Pulmonary artery endothelial cell (primary cell): ENCODE measurements at regions not wholly inside any gene's neighbourhood (a gene's known extent, or its start where the extent isn't known, plus 50 kb on each side); places are given as distances from the start of the nearest gene placed in this dataset.

Experiments
- DNase-seq: peaks from one replicate; pipeline ENCODE4 v3.0.0-alpha.2; 2011; ENCODE audit warnings: low read depth, low spot score

DNA sequence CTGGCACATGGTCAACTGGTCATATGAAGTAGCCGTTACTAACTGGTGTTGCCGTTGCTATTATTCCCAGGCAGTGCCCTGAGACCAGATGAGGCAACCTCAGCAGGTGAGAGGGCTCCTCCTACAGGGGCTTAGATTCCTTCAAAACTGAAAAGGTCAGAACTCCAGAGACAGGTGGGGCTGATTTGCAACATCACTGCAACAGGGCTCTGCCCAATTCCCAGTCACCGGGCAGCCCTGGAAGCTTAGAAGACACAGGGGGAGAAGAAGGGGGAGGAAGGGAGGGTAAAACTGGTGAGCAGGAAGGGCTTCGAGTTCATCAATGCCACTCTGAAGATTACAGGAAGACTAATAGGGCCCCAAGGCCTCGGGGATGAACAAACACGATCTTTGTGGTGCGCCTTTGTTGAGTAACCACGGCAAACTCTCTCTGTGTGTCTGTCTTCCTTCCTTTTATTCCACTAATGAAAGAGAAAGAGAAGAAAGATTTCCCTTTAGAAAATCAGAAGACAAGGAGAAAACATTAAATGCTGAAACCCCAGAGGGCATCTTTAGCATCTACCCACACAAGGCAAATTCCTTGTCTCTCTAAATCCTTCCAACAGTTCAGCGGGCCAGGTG, 749.1 kb upstream of the TBX3 start:
- DNase-seq = no peak

GRCh38 chr12:115430636-115431035, 746.7 kb upstream of the TBX3 start:
- DNase-seq = no peak

DNA sequence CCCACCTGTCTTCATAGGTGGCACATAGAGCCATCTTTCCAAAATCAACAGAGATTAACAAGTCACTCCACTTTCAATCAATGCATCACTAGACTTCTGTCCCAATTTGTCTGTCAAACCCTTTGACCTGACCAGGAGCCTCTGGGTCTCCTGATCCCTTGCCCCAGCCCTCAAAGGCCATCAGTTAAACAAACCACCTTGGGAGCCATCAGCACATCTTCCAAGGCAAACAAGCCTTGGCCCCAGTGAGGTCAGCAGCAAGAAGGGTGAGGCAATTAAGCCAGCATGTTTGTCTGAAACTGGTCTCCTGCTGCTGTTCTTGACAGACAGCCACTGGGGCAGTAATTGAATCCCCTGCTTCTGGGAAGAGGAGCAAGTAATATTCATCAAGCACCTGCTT, 742.8 kb upstream of the TBX3 start:
- DNase-seq = no peak

DNA sequence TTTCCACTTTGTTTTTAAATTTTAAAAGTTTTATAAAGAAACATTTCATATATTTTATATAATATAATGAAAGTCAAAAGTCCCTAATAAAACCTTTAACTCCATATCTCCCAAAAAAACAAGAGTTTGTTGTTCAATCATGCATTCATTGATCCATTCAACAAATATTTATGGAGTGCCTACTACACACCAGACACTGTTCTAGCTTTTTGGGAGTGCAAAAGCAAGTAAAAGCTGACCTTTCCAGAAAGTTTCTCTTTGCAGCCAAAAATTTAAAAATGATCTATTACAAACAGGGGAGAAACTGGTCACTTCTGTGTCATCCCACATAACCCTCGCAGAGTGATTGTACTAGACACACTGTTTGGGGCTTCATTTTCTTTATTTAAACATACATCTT, 740.0 kb upstream of the TBX3 start:
- no peak for DNase-seq

GRCh38 chr12:115423546-115423987, 739.6 kb upstream of the TBX3 start:
- DNase-seq = no peak

DNA sequence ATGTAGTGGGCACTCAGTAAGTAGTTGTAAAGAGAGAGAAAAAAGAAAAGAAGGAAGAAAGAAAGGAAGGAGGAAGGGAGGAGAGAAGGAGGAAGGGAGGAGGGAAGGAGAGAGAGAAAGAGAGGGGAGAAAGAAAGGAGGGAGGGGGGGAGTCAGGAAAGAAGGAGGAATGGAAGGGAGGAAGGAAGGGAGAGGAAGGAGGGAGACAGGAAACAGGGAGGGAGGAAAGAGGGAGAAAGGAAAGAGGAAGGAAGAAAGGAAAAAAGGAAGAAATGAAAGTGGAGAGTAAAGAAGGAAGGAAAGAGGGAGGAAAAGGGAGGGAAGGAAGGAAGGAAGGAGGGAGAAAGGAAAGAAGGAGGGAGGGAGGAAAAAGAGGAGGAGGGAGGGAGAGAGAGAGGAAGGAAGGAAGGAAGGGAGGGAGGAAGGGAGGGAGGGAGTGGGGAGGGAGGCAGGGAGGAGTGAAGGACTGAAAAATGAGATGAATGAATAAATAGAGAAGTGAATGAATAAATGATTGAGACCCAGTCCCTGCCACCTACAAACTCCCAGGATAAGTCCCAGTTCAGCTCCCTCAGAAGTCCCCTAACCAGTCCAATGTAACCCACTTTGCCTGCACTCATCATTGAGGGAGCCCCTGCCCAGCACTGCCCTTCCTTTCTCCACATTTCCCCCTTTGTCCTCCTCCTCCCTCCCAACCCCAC, 739.0 kb upstream of the TBX3 start:
- DNase-seq = no peak

DNA sequence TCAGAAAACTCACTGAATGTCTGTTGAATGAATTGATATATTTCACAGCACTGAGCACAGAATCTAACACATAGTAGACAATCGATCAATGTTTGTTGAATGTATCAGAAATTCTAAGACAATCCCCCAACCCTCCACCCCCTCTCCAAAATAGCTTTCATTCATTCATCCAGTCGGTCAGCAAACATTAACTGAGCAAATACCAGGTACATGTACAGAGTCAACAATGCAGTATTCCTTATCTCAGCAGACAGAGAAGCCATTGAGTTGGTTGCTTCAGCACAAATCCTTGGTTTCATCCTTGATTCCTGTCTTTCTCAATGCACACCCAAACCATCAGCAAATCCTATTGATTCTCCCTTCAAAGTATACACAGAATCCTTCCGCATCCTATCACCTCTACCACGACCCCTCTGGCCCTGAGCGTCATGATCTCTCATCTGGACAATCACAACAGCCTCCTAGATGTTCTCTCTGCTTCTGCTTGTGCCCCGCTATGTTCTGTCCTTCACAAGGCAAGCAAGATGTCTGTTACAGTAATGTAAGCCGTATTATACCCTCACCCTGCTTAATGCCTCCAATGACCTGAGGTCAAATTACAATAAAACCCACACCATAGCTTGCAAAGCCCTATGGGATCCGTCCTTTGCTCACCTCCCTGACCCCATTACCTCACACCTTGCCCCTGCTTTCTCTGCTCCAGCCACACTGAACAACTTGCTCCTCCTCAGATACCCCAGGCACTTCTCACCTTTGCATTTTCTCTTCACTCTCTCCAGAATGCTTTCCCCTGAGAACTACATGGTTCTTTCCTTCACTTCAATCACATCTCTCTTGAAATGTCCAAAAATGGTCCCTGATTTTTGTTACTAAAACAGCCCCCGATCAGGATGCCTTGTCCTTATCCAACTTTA, 738.1 kb upstream of the TBX3 start:
- no peak for DNase-seq

DNA sequence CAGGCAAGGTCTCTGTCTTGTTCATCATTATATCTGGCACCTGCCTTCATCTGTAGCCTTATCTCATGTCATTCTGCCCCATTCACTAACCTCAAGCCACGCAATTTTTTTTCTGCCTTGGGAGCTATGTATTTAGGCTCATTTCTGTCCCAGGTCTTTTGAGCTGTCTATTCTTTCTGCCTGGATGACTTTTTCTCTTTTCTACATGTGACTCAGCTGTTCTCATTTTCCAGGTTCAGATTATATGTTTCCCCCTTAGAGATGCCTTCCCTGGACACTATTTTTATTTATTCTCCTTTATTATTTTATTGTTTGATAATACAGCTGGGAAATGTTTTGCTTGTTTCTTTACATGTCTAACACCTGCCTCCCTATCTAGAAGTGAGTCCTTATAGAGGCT, 737.4 kb upstream of the TBX3 start:
- DNase-seq = no peak

GRCh38 chr12:115419145-115419646, 735.2 kb upstream of the TBX3 start:
- DNase-seq = no peak

DNA sequence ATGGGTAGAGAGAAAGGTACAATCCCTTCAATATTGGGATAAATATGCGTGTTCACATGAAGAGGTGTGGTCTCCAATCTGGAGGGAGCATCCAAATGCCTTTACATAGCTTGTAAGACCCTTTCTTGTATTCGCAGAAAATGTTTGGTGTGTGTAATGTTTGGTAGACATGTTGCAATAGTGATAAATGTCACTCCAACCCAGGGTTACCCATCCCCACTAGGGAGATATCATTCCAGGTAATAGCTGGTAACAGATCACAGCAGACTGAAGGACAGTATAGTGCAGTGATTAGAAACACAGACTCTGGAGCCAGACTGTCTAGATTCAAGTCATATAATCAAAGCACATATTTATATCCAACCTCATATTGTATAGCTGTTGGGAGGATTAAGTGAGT, 733.6 kb upstream of the TBX3 start:
- DNase-seq = no peak

- no peak for DNase-seq
Observed at GRCh38 chr12:115416869-115417268, 732.9 kb upstream of the TBX3 start.

- no peak for DNase-seq
Observed at GRCh38 chr12:115413626-115414025, 729.7 kb upstream of the TBX3 start.

DNA sequence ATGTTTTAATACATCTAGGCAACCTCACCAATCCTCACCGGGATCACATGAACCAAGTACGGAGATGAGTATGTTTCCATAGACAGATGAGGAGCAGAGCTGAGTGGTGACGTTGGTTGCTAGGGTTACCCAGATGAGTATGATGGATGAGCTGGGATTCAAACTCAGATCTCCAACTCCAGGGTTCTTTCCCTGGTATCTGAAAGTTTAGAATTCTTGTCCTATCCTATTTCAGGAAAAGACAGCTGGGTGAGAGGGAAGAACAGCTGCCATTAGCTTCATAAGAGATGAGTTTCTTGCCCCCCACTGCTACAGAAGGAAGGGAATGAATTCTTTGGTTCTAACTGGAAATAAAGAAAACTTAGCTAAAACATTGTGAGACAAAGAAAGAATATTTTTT, 728.9 kb upstream of the TBX3 start:
- DNase-seq = no peak

GRCh38 chr12:115411121-115411520, 727.1 kb upstream of the TBX3 start:
- no peak for DNase-seq

- no peak for DNase-seq
Observed at GRCh38 chr12:115408642-115409041, 724.7 kb upstream of the TBX3 start.

GRCh38 chr12:115407723-115408122, 723.7 kb upstream of the TBX3 start:
- no peak for DNase-seq

- DNase-seq = no peak
Observed at GRCh38 chr12:115407036-115407435, 723.1 kb upstream of the TBX3 start.

DNA sequence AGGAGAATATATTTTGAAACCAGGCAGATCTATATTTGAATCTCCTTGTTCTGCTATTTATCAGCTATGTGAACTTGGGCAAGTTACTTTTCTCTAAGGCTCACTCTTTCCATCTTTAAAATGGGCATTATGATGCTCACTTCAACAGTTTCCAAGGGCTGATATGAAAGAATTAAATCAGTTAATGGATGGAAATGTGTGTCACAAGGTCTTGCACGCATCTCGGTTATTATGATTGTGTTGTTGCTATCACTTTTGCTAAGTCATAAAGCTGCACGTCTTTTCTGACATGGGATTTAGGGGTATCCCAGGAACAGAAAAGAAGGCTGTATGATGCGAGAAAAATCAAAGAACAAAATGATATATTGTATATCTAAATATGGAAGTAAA, 721.5 kb upstream of the TBX3 start:
- no peak for DNase-seq

GRCh38 chr12:115404761-115405470, 720.9 kb upstream of the TBX3 start:
- peak; percentile 41 for DNase-seq

GRCh38 chr12:115403689-115404088, 719.7 kb upstream of the TBX3 start:
- DNase-seq = no peak

GRCh38 chr12:115403253-115403652, 719.3 kb upstream of the TBX3 start:
- DNase-seq = no peak
